ENCODE measurements at regions not wholly inside any gene's neighbourhood (a gene's known extent, or its start where the extent isn't known, plus 50 kb on each side); places are given as distances from the start of the nearest gene placed in this dataset.

DNA sequence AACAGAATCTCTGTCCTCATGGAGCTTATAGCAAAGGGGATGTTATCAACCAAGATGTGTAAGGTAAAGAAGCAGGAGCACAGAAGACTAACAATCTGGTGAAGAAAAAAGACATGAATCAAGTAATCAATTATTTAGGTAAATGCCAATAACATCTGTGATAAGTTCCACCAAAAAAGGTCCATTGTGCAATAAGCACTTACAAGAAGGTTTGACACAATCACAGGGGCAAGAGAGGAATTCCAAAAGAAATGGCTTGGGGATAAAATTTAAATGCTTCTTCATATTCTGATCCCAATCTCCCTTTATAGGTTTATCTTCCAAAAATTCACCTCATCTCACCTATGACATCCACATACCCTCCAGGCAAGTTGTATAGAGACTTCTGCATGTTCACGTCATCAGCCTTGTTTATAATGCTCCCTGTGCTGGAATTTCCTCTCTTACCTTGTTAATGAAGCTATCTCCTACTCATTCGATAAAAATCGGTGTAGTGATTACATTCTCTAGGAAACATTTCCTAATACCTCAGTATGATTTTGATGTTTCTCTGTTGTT, 53.6 kb upstream of the DPT start:
- POLR2A ChIA-PET = interaction anchor here (0.7 to 1.8 kb wide), 5 partner anchors 12 to 125 kb away, joined by 3 to 6 read pairs (median 4); no protein-coding TSS in a partner anchor
- H3K36me3 Mint-ChIP-seq (ENCODE audit: insufficient read depth, unreplicated experiment) = no peaks in the 10 kb centered on the region
- no TSS peak for BruUV-seq (replicated peaks)
- no peak overlapping the region for H3K27ac Mint-ChIP-seq (ENCODE audit: low read depth, unreplicated experiment)
- CTCF ChIA-PET = interaction anchor here (0.7 to 1.1 kb wide), 2 partner anchors 11 to 300 kb away, joined by 3 read pairs; no protein-coding TSS in a partner anchor
- no peaks in the 10 kb centered on the region for H3K9me3 Mint-ChIP-seq (ENCODE audit: unreplicated experiment)
- intact Hi-C loops (cut with micrococcal nuclease) = no loop called here
- no peaks in the 10 kb centered on the region for H3K27me3 Mint-ChIP-seq (ENCODE audit: insufficient read depth, unreplicated experiment)
- no peak for DNase-seq (ENCODE audit: unreplicated experiment)
- TF ChIP-seq, protein P1, sequence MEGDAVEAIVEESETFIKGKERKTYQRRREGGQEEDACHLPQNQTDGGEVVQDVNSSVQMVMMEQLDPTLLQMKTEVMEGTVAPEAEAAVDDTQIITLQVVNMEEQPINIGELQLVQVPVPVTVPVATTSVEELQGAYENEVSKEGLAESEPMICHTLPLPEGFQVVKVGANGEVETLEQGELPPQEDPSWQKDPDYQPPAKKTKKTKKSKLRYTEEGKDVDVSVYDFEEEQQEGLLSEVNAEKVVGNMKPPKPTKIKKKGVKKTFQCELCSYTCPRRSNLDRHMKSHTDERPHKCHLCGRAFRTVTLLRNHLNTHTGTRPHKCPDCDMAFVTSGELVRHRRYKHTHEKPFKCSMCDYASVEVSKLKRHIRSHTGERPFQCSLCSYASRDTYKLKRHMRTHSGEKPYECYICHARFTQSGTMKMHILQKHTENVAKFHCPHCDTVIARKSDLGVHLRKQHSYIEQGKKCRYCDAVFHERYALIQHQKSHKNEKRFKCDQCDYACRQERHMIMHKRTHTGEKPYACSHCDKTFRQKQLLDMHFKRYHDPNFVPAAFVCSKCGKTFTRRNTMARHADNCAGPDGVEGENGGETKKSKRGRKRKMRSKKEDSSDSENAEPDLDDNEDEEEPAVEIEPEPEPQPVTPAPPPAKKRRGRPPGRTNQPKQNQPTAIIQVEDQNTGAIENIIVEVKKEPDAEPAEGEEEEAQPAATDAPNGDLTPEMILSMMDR (IDR thresholded peaks at IDR 0.05; ENCODE audit: unreplicated experiment) = no peak
- no peak overlapping the region for H3K4me3 Mint-ChIP-seq (ENCODE audit: unreplicated experiment)
- no peaks in the 10 kb centered on the region for H3K4me1 Mint-ChIP-seq (ENCODE audit: insufficient read depth, unreplicated experiment)

DNA sequence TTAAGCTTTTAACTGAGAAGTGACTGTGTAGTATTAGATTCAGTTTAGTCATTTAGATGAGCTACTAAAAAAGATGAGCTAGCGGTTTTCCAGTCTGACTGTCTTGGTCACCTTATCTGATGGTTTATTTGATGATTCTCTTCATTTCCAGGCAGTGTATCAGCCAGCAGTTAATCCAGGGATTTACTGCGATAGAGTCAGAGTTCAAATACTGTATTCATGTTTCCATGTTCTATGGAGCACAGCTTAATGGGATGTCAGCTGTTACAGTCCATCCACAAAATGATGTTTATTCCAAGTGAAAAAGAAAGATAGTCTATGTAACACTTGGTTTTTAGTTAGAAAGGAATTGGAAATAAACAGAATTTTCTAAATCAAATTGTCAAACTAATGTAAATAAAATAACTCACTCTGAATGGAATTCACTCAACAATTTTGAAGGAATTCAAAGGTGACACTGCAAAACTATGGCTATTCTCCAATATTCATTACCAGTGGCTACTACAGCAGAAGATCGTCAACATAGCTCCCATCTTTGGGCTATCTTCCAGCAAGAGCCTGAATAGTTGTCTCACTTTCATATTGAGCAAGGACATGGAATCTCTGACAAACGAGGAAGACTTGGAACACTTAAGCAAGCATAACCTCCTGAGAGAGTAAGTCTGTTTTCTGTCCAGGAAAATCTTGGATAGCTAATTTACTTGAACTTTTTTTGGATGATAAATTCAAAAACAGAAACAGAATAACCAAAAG, 54.6 kb upstream of the DPT start:
- Mint-ChIP-seq H3K36me3 (ENCODE audit: insufficient read depth, unreplicated experiment) (no peaks in the 10 kb centered on the region), H3K4me3 (ENCODE audit: unreplicated experiment) (no peak overlapping the region), H3K4me1 (ENCODE audit: insufficient read depth, unreplicated experiment) (no peaks in the 10 kb centered on the region), H3K9me3 (ENCODE audit: unreplicated experiment) (no peaks in the 10 kb centered on the region), H3K27me3 (ENCODE audit: insufficient read depth, unreplicated experiment) (no peaks in the 10 kb centered on the region), H3K27ac (ENCODE audit: low read depth, unreplicated experiment) (no peak overlapping the region)
- peak; percentile 61 for DNase-seq (ENCODE audit: unreplicated experiment)
- ChIA-PET CTCF (interaction anchor here (0.6 to 1.6 kb wide), 11 partner anchors 8 to 301 kb away, joined by 3 to 5 read pairs (median 3); no protein-coding TSS in a partner anchor), POLR2A (interaction anchor here (1.0 to 2.2 kb wide), 6 partner anchors 9 to 147 kb away, joined by 3 to 10 read pairs (median 4); no protein-coding TSS in a partner anchor)
- no TSS peak for BruUV-seq (replicated peaks)
- TF ChIP-seq, protein P1 (IDR thresholded peaks at IDR 0.05; ENCODE audit: unreplicated experiment) = no peak
- intact Hi-C loops (cut with micrococcal nuclease) = no loop called here

DNA sequence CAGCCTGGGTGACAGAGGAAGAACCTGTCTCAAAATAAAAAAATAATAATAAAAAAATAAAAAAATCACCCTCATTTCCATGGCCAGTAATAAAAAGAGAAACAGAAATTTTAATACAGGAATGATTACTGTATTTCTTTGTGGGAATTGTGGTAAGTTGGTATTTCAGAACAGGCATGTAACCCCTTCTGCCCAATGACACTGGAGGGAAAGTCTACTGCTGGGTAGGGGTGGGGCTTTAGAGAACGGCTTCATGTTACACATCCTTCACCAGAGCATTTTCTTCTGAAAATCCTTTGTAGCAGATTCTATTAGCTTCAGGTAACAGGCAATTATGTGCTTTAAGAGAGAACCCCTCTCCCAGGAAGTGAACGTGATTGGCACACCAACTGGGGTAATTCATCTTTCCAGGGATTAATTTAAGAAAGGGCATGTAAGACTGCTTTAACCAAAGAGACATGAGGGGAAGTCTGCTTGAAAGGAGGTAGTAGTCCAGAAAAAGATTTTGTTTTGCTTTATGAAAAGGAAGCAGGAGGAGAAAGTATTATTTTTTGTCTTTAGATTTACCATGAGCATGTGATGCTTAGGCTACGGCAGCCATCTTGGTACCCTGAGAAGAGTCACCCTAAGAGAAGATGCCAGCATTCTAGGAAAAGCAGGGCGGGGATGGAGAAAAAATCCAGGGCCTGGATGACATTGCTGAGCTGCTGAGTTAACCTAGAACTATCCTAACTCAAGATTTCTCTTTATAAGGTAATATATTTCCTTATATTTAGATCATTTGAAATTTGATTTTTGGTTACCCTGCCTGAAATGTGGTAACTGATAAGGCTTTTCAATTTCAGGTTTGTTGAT, 57.7 kb upstream of the DPT start:
- no peaks in the 10 kb centered on the region for H3K4me1 Mint-ChIP-seq (ENCODE audit: insufficient read depth, unreplicated experiment)

More for the DNA sequence above, 57.7 kb upstream of the DPT start:
- POLR2A ChIA-PET = interaction anchor here (0.9 to 1.5 kb wide), 2 partner anchors 150 to 322 kb away, joined by 3 read pairs; no protein-coding TSS in a partner anchor
- intact Hi-C loops (cut with micrococcal nuclease) = no loop called here
- CTCF ChIA-PET = interaction anchor here (0.5 to 0.7 kb wide), 2 partner anchors 75 to 105 kb away, joined by 3 read pairs; no protein-coding TSS in a partner anchor
- no peak for DNase-seq (ENCODE audit: unreplicated experiment)
- TF ChIP-seq, protein P1 (IDR thresholded peaks at IDR 0.05; ENCODE audit: unreplicated experiment) = no peak
- no TSS peak for BruUV-seq (replicated peaks)
- no peak overlapping the region for H3K4me3 Mint-ChIP-seq (ENCODE audit: unreplicated experiment)
- no peaks in the 10 kb centered on the region for H3K9me3 Mint-ChIP-seq (ENCODE audit: unreplicated experiment)
- no peaks in the 10 kb centered on the region for H3K27me3 Mint-ChIP-seq (ENCODE audit: insufficient read depth, unreplicated experiment)
- no peak overlapping the region for H3K27ac Mint-ChIP-seq (ENCODE audit: low read depth, unreplicated experiment)
- H3K36me3 Mint-ChIP-seq (ENCODE audit: insufficient read depth, unreplicated experiment) = no peaks in the 10 kb centered on the region
